ENCODE measurements at regions not wholly inside any gene's neighbourhood (a gene's known extent, or its start where the extent isn't known, plus 50 kb on each side); places are given as distances from the start of the nearest gene placed in this dataset.
"Not testable (repeated sequence)": the region's sequence is repeated elsewhere in the genome, so short reads cannot be mapped to it uniquely, and the experiment has no call there.

GRCh38 chr21:35504277-35504676 lies 455.2 kb upstream of the RUNX1 start:
- no peak for DNase-seq (ENCODE audit: low read depth in 2 of 2)

DNA sequence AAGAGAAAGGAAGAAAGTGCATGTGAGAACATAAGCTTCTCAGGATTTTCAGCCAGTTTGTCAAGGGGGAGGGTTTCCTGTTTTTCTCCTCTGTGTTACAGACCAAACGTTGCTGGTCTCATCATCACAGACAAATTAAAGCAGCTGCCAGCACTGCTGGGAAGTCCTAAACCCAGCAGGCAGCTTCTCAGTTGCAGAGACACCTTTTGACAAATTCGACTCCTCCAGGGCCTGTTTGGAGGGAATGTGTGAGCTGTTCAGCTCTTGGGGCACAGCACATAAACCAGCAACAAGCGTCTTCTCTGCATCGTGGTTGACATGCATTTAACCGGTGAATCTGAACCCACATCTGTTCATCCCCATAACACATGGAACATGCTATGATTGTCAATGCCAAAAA lies 454.6 kb upstream of the RUNX1 start:
- DNase-seq (ENCODE audit: low read depth in 2 of 2), result peak in 1 of 2 donors; percentile 41

- DNase-seq (ENCODE audit: low read depth in 2 of 2), result no peak
Observed at GRCh38 chr21:35502821-35503220, 453.7 kb upstream of the RUNX1 start.

DNA sequence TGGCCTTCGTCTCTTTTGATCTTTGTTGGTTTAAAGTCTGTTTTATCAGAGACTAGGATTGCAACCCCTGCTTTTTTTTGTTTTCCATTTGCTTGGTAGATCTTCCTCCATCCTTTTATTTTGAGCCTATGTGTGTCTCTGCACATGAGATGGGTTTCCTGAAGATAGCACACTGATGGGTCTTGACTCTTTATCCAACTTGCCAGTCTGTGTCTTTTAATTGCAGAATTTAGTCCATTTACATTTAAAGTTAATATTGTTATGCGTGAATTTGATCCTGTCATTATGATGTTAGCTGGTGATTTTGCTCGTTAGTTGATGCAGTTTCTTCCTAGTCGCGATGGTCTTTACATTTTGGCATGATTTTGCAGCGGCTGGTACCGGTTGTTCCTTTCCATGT lies 448.4 kb upstream of the RUNX1 start:
- not testable (repeated sequence) for DNase-seq (ENCODE audit: low read depth in 2 of 2)

DNA sequence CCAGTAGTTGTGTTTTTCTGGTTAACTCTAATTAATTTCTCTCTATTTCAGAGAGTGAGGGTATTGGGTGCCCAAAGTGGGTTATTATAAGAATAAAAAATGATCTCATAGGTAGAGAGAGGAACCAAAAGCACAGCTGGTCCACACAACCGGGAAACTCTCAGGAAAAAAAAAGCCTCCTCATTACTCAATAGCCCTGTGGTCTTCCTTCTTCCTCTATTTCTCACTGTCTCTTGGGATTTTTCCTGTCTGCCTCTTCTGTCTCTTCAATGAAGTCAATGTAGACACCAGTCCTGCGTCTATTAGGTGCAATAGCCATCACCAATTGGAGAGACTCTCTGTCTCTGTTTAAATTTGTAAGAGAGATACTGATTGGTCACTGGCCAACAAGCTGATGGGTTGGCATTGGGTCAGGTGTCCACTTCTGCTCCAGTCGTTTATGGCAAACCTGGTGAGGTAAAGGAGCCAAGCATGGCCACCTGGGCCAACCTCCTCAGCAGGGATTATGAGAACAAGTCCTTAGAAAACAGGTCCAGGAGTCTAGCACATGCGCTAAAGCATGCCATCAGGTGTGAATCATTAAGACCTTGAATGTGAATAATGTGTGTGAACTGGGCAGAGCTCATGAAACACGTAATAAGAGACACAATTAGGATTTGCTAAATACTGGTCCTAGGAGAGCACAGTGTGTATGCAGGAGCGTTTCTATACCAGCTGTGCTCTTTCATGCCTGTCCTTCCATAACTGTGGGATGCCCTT lies 443.0 kb upstream of the RUNX1 start:
- no peak for DNase-seq (ENCODE audit: low read depth in 2 of 2)

GRCh38 chr21:35491114-35491513 lies 442.0 kb upstream of the RUNX1 start:
- no peak for DNase-seq (ENCODE audit: low read depth in 2 of 2)

DNA sequence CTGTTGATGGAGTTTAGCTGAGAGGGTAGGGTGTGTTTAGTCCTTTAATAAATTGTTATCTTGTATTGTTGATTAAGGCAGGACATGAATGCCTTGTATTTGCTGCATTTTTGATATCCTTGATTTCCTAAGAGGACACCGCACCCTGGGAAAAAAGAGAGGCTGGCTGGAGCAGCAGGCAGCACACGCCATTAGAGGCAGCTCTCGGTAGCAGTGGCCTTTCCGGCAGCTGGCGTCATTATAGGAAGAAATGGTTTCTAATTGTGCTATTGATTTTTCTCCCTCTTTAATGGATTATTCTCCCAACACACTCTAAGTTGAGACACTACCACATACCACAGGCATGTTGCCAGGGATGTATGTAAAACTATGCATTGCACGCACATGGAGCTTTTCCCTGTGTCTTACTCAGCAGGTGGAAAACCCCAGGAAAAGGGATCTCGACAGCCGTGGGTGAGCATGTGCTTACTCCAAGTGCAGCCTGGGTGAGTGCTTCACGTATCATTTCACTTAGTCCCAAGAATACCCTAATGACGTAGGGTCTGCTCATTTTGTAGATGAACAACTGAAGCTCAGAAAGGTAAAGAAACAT lies 440.4 kb upstream of the RUNX1 start:
- DNase-seq (ENCODE audit: low read depth in 2 of 2), result no peak

DNA sequence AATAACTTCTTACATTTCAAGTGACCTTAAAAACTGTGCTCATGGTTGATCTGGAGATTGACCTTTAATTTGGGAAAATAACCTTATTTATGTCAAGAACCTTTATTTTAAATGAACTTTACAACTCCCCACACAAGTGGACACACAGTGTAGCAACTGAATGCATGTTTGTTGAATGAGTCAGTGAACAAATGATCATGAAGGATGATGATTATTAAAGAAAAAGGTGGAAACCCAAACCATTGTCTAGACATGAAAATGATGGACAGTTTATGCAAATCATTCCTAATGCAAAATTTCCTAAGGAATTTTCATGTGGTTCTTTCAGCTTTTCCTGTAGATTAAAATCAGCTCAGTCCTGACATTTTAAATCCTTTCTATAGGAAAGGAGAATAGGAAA lies 439.8 kb upstream of the RUNX1 start:
- no peak for DNase-seq (ENCODE audit: low read depth in 2 of 2)

- no peak for DNase-seq (ENCODE audit: low read depth in 2 of 2)
Observed at GRCh38 chr21:35485364-35485763, 436.3 kb upstream of the RUNX1 start.

GRCh38 chr21:35484851-35485250 lies 435.7 kb upstream of the RUNX1 start:
- DNase-seq (ENCODE audit: low read depth in 2 of 2), result no peak

- DNase-seq (ENCODE audit: low read depth in 2 of 2), result no peak
Observed at GRCh38 chr21:35484032-35484431, 434.9 kb upstream of the RUNX1 start.

- DNase-seq (ENCODE audit: low read depth in 2 of 2), result no peak
Observed at GRCh38 chr21:35482933-35483662, 434.0 kb upstream of the RUNX1 start.

DNA sequence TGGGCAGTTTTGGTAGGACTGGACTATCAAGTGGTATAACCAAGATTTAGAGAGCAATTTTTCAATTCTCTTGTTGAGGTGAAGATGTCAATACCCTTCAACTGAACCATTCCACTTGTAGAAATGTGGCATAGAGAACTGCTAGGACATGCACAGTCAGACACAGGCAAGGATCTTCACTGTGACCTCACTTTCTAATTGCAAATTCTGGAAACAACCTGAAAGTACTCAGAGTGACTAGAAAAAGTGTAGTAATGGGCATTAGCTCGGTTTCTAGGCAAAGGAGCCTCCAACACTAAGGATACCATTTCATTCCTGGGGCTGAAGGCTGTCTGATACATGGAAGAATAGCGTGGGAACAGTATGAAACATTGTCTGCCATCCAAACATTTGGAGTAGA lies 433.0 kb upstream of the RUNX1 start:
- DNase-seq (ENCODE audit: low read depth in 2 of 2), result no peak

- DNase-seq (ENCODE audit: low read depth in 2 of 2), result no peak
Observed at GRCh38 chr21:35481005-35481404, 431.9 kb upstream of the RUNX1 start.

DNA sequence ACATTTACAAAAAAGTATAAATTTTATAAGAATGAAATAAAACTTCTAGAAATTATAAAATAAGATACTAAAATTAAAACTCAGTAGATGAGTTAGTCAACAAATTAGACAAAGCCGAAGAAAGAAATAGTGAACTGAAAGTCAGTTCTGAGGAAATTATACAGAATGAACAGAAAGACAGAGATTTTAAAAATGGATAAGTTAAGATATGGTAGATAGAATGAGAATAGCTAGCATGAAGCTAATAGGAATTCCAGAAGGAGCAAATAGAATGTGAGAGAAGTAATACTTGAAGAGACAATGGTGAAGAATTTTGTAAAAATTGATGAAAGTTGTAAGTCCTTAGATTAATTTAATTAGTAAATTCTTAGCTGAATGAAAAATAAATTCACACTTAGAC lies 430.4 kb upstream of the RUNX1 start:
- DNase-seq (ENCODE audit: low read depth in 2 of 2), result no peak

DNA sequence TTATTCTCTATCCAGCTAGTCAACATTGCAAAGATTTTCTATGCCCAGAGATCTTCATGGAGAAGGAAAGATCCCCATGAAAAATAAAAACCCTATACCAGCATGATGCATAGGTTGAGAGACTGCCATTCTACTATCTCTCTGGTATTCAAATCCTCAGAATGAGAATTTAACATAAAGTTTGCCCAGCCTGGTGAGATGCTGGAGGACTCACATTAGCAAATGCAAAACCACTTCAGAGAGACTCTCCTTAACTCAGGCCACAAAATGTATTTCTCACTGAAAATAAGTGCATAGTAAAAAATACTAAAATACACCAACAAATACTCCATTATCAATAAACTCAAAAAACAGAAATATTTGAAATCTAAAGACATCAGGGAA lies 430.0 kb upstream of the RUNX1 start:
- no peak for DNase-seq (ENCODE audit: low read depth in 2 of 2)

GRCh38 chr21:35478161-35479064 lies 429.3 kb upstream of the RUNX1 start:
- no peak for DNase-seq (ENCODE audit: low read depth in 2 of 2)

- no peak for DNase-seq (ENCODE audit: low read depth in 2 of 2)
Observed at GRCh38 chr21:35477622-35478021, 428.5 kb upstream of the RUNX1 start.

GRCh38 chr21:35476621-35477395 lies 427.7 kb upstream of the RUNX1 start:
- no peak for DNase-seq (ENCODE audit: low read depth in 2 of 2)

DNA sequence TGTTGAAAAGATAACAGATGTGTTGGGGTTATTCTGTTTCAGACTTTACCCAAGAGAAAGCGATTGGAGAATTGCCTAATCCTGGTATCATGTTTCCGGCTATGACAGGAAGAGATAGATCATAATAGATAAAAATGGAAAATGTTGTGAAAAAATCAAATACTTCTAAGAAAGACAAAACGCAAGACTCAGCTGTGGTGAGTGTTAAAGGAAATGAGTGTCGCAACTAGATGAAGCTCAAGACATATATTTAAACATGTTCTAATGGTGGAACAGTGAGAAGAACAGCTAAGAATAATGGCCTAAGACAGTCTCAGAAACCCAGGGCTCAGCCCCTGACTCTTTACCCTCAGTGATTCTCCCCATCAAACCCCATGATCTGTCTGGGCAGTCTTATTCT lies 426.7 kb upstream of the RUNX1 start:
- peak in 1 of 2 donors; percentile 56 for DNase-seq (ENCODE audit: low read depth in 2 of 2)

GRCh38 chr21:35475009-35475408 lies 425.9 kb upstream of the RUNX1 start:
- DNase-seq (ENCODE audit: low read depth in 2 of 2), result no peak
